ENCODE measurements at regions not wholly inside any gene's neighbourhood (a gene's known extent, or its start where the extent isn't known, plus 50 kb on each side); places are given as distances from the start of the nearest gene placed in this dataset.

DNA sequence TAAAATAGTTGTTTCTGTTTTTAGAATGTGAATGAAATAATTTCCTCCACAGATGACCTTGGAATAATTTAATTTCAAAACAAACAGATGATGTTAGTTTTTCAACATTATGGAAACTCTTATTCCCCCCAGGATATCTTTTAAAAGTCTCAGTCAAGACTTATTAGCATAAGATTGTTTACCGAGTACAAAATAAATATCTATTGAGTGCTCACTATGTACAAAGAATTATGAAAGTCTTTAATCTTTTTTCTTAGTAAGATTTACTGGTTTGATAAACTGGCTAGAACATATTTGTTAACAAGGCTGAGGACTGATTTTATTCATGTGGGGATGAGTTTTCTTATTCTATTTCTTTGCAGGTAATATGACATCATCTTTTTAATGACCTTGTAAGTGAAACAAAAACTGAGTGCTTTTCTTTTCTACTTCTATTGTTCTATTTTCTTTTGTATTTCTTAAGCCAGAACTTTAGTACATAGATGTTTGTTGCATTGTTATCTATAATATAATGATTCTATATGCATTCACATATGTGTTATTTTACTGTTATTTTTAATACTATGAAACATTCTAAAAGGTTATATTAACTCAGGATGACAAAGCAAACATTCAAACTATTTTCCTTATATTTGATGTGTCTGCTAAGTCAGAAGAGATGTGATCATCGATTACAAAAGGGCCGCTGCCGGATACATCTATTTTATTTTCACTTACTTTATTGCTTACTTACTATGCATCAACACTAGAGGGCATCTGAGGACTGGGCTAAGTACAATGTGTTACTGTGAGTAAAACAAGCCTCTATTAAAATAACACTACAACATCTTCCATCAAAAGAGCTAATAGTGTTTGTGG is 111.0 kb upstream of the ARHGAP42 start:
- Histone ChIP-seq H3K4me2 (peak overlapping the region; percentile 35), H3K27ac (no peak overlapping the region), H3K36me3 (replicated peaks; ENCODE audit: insufficient read depth, low read depth) (no peaks in the 10 kb centered on the region), H4K20me1 (ENCODE audit: insufficient read depth, poor library complexity, severe bottlenecking) (no peaks in the 10 kb centered on the region), H3K79me2 (no peaks in the 10 kb centered on the region), H3K27me3 (no peaks in the 10 kb centered on the region), H2AFZ (no peak overlapping the region), H3K4me3 (no peak overlapping the region), H3K9me2 (replicated peaks; ENCODE audit: insufficient read depth) (no peaks in the 10 kb centered on the region), H3K4me1 (ENCODE audit: insufficient read depth) (no peaks in the 10 kb centered on the region), H3K9me3 (ENCODE audit: low read depth) (no peaks in the 10 kb centered on the region)
- TF ChIP-seq, protein P1, sequence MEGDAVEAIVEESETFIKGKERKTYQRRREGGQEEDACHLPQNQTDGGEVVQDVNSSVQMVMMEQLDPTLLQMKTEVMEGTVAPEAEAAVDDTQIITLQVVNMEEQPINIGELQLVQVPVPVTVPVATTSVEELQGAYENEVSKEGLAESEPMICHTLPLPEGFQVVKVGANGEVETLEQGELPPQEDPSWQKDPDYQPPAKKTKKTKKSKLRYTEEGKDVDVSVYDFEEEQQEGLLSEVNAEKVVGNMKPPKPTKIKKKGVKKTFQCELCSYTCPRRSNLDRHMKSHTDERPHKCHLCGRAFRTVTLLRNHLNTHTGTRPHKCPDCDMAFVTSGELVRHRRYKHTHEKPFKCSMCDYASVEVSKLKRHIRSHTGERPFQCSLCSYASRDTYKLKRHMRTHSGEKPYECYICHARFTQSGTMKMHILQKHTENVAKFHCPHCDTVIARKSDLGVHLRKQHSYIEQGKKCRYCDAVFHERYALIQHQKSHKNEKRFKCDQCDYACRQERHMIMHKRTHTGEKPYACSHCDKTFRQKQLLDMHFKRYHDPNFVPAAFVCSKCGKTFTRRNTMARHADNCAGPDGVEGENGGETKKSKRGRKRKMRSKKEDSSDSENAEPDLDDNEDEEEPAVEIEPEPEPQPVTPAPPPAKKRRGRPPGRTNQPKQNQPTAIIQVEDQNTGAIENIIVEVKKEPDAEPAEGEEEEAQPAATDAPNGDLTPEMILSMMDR (IDR thresholded peaks at IDR 0.05; ENCODE audit: poor library complexity): peak; percentile 80
- TF ChIP-seq EZH2phosphoT487 (IDR thresholded peaks at IDR 0.05; ENCODE audit: low read depth, severe bottlenecking, unreplicated experiment): no peak
- 21% methylated on average over 4 of the region's 4 CpGs for WGBS (ENCODE audit: low lambda C conversion rate, missing lambda C conversion rate)
- DNase-seq (ENCODE audit: low spot score): peak; percentile 75

DNA sequence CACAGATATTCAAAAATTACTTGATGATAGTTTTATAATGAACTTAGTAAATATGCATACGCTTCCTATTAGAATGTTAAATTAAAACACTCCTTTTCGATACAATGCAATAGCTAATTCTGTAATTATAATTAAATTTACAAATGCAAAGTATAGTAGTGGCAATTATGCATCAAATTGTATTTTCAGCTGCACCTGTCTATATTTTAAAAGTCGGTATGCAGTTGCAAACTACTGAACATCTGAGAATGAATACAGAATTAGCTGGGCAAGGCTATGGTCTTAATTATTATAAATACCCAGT is 110.4 kb upstream of the ARHGAP42 start:
- Histone ChIP-seq H3K27me3 (no peaks in the 10 kb centered on the region), H3K27ac (no peak overlapping the region), H3K9me2 (replicated peaks; ENCODE audit: insufficient read depth) (no peaks in the 10 kb centered on the region), H3K4me1 (ENCODE audit: insufficient read depth) (no peaks in the 10 kb centered on the region), H3K4me3 (no peak overlapping the region), H3K79me2 (no peaks in the 10 kb centered on the region), H3K36me3 (replicated peaks; ENCODE audit: insufficient read depth, low read depth) (no peaks in the 10 kb centered on the region), H4K20me1 (ENCODE audit: insufficient read depth, poor library complexity, severe bottlenecking) (no peaks in the 10 kb centered on the region), H2AFZ (no peak overlapping the region), H3K4me2 (no peak overlapping the region), H3K9me3 (ENCODE audit: low read depth) (no peaks in the 10 kb centered on the region)
- no peak for TF ChIP-seq EZH2 (IDR thresholded peaks at IDR 0.05; ENCODE audit: borderline replicate concordance)
- TF ChIP-seq EZH2phosphoT487 (IDR thresholded peaks at IDR 0.05; ENCODE audit: low read depth, severe bottlenecking, unreplicated experiment): no peak
- TF ChIP-seq, protein P1 (IDR thresholded peaks at IDR 0.05; ENCODE audit: poor library complexity): no peak
- WGBS (ENCODE audit: low lambda C conversion rate, missing lambda C conversion rate): 46% methylated on average over 3 of the region's 3 CpGs
- no peak for DNase-seq (ENCODE audit: low spot score)

DNA sequence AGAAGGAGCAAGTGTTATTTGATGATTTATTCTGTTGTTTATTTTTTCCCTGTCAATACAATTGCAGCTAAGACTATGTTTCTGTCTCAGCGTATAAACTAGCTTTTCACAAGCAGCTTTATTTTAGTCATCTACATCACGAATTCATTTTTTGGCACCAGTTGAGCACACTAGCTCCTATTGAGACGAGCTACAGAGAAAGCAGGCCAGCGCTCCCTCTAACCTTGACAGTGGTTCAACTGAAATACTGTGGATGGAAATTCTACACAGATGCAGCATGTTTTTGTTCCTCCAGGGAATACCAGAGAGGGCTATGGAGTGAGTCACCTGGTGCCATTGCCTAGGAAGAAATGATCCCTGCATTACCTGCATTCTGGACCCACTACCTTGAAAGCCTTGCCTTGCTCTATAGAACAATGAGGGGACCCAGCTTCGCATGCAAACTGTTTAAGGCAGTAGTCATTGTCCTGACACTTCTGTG is 108.2 kb upstream of the ARHGAP42 start:
- H3K9me2 ChIP-seq (replicated peaks; ENCODE audit: insufficient read depth): no peaks in the 10 kb centered on the region
- TF ChIP-seq EZH2phosphoT487 (IDR thresholded peaks at IDR 0.05; ENCODE audit: low read depth, severe bottlenecking, unreplicated experiment) (no peak), EZH2 (IDR thresholded peaks at IDR 0.05; ENCODE audit: borderline replicate concordance) (no peak)
- TF ChIP-seq, protein P1 (IDR thresholded peaks at IDR 0.05; ENCODE audit: poor library complexity): no peak
- H3K36me3 ChIP-seq (replicated peaks; ENCODE audit: insufficient read depth, low read depth): no peaks in the 10 kb centered on the region
- WGBS (ENCODE audit: low lambda C conversion rate, missing lambda C conversion rate): 68% methylated on average over 5 of the region's 5 CpGs
- no peaks in the 10 kb centered on the region for H3K79me2 ChIP-seq
- no peak overlapping the region for H3K27ac ChIP-seq
- no peak overlapping the region for H2AFZ ChIP-seq
- H3K4me3 ChIP-seq: no peak overlapping the region
- no peaks in the 10 kb centered on the region for H3K9me3 ChIP-seq (ENCODE audit: low read depth)
- peak; percentile 13 for DNase-seq (ENCODE audit: low spot score)
- H3K4me2 ChIP-seq: no peak overlapping the region
- no peaks in the 10 kb centered on the region for H3K4me1 ChIP-seq (ENCODE audit: insufficient read depth)
- H4K20me1 ChIP-seq (ENCODE audit: insufficient read depth, poor library complexity, severe bottlenecking): no peaks in the 10 kb centered on the region
- no peaks in the 10 kb centered on the region for H3K27me3 ChIP-seq

Measured in hepatocyte (in vitro differentiated cells).